ENCODE measurements at regions not wholly inside any gene's neighbourhood (a gene's known extent, or its start where the extent isn't known, plus 50 kb on each side); places are given as distances from the start of the nearest gene placed in this dataset.

GRCh38 chr3:150333477-150333876 lies 74.6 kb upstream of the TSC22D2 start:
- no peak for DNase-seq (ENCODE audit: low spot score)
- no peak for ATAC-seq (ENCODE audit: insufficient number of reproducible peaks, low FRiP score, low read depth)
- Histone ChIP-seq H3K27me3 (replicated peaks; ENCODE audit: insufficient read depth) (no peaks in the 10 kb centered on the region), H3K9me3 (no peaks in the 10 kb centered on the region), H3K4me3 (no peak overlapping the region), H3K27ac (no peak overlapping the region), H3K36me3 (no peaks in the 10 kb centered on the region), H3K4me1 (ENCODE audit: control insufficient read depth in 1 of 2, low read depth in 2 of 2) (no peaks in the 10 kb centered on the region)
- TF ChIP-seq CTCF (IDR thresholded peaks at IDR 0.05), result no peak

GRCh38 chr3:150331978-150332568 lies 76.0 kb upstream of the TSC22D2 start:
- Histone ChIP-seq H3K27ac (no peak overlapping the region), H3K9me3 (no peaks in the 10 kb centered on the region), H3K4me1 (ENCODE audit: control insufficient read depth in 1 of 2, low read depth in 2 of 2) (no peaks in the 10 kb centered on the region), H3K36me3 (no peaks in the 10 kb centered on the region), H3K27me3 (replicated peaks; ENCODE audit: insufficient read depth) (no peaks in the 10 kb centered on the region), H3K4me3 (no peak overlapping the region)
- DNase-seq (ENCODE audit: low spot score) (no peak), ATAC-seq (ENCODE audit: insufficient number of reproducible peaks, low FRiP score, low read depth) (no peak)
- TF ChIP-seq CTCF (IDR thresholded peaks at IDR 0.05), result no peak

- DNase-seq (ENCODE audit: low spot score) (no peak), ATAC-seq (ENCODE audit: insufficient number of reproducible peaks, low FRiP score, low read depth) (no peak)
- Histone ChIP-seq H3K36me3 (no peaks in the 10 kb centered on the region), H3K27me3 (replicated peaks; ENCODE audit: insufficient read depth) (no peaks in the 10 kb centered on the region), H3K27ac (no peak overlapping the region), H3K9me3 (no peaks in the 10 kb centered on the region), H3K4me1 (ENCODE audit: control insufficient read depth in 1 of 2, low read depth in 2 of 2) (no peaks in the 10 kb centered on the region), H3K4me3 (no peak overlapping the region)
- TF ChIP-seq CTCF (IDR thresholded peaks at IDR 0.05), result no peak
Observed at GRCh38 chr3:150330872-150331271, 77.2 kb upstream of the TSC22D2 start.

- H3K27ac ChIP-seq, result no peak overlapping the region
- ATAC-seq (ENCODE audit: insufficient number of reproducible peaks, low FRiP score, low read depth) (no peak), DNase-seq (ENCODE audit: low spot score) (no peak)
- no peaks in the 10 kb centered on the region for H3K9me3 ChIP-seq
- H3K36me3 ChIP-seq, result no peaks in the 10 kb centered on the region
- H3K4me3 ChIP-seq, result no peak overlapping the region
- no peak for TF ChIP-seq CTCF (IDR thresholded peaks at IDR 0.05)
- H3K27me3 ChIP-seq (replicated peaks; ENCODE audit: insufficient read depth), result no peaks in the 10 kb centered on the region
- H3K4me1 ChIP-seq (ENCODE audit: control insufficient read depth in 1 of 2, low read depth in 2 of 2), result no peaks in the 10 kb centered on the region
Observed at GRCh38 chr3:150330174-150330573, 77.9 kb upstream of the TSC22D2 start.

GRCh38 chr3:150329408-150329807 lies 78.7 kb upstream of the TSC22D2 start:
- no peak for TF ChIP-seq CTCF (IDR thresholded peaks at IDR 0.05)
- DNase-seq (ENCODE audit: low spot score), result no peak
- no peak for ATAC-seq (ENCODE audit: insufficient number of reproducible peaks, low FRiP score, low read depth)
- Histone ChIP-seq H3K27ac (no peak overlapping the region), H3K27me3 (replicated peaks; ENCODE audit: insufficient read depth) (no peaks in the 10 kb centered on the region), H3K36me3 (no peaks in the 10 kb centered on the region), H3K4me1 (ENCODE audit: control insufficient read depth in 1 of 2, low read depth in 2 of 2) (no peaks in the 10 kb centered on the region), H3K9me3 (no peaks in the 10 kb centered on the region), H3K4me3 (no peak overlapping the region)
